NCI-H1436 treated with DMSO at 0.1 percent for 48 hours (cell line): ENCODE measurements at regions not wholly inside any gene's neighbourhood (a gene's known extent, or its start where the extent isn't known, plus 50 kb on each side); places are given as distances from the start of the nearest gene placed in this dataset.
"Not testable (repeated sequence)": the region's sequence is repeated elsewhere in the genome, so short reads cannot be mapped to it uniquely, and the experiment has no call there.

ENCODE experiments used
- DNase-seq: peaks from one replicate; lab custom pipeline; 2025; lab: John Stamatoyannopoulos, UW

DNA sequence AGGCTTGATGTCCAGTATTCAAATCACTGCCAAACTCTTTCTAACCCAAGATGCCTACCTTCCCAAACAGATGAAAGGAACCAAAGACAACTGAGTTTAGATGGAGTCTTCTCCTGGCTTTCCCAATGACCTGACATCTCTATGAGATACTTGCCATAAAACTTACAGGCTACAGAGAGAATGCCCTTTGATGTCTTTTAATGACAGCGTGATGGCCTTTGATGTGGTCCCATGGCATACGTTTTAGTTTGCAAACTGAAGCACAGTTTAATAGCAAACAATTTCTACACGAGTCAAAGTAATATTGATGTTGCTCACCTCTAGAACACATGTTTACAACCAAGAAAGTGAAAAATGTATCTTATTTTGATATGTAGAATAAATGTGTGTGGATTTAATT is 73.2 kb downstream of the ZIC4 start:
- no peak for DNase-seq

DNA sequence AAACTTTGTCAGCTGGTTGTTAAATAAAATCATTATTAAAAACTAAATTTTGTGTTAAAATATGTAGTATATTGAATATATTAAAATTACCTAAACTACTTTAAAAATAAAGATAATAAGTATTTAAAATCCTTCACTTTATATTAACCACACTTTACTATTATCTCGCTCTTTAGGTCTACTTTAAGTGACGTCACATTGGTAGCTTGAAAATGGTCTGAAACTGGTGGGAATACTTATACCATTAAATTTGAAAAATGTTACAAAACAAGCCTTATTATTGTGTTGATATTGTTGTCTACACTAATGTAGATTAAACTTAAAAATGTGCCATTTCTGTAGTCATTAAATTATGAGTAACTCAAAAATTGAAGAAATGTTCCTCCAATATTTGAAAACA is 77.6 kb downstream of the ZIC4 start:
- no peak for DNase-seq

DNA sequence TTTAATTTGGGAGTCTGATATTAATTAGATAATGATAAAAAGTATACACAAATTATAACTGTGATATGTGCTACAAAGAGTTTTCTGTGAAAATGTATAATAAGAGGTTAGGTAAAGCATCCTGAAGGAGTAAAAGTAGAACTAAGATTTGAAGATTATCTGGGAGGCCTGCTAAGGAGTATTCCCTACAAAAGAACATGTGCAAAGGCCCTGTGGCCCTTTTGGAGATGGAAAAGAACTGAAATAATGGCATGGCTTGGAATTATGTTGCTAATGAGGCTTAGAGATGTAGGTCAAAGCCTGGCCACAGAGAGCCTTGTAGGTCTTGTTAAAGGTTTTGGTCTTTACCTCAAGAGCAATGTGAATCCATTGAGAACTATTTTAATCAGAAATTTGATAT is 82.0 kb downstream of the ZIC4 start:
- no peak for DNase-seq

DNA sequence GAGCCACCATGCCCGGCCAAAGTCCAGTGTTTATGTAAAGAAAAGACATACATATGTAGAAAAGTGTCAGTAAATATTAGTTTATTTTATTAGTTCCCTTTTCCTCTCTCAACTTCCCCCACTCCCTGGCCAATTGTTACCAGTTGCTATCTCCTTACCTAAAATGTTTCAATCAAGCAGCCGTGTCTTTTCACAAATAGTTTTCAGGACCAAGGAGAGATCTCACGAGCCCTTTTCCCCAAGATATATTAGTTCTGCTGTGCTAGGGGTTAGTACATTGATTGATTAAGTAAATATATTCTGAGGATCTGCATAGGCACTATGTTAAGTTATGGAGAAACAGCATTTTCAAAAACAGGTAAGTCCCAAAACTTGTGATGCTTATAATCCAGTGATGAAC is 87.4 kb downstream of the ZIC4 start:
- DNase-seq, result no peak

DNA sequence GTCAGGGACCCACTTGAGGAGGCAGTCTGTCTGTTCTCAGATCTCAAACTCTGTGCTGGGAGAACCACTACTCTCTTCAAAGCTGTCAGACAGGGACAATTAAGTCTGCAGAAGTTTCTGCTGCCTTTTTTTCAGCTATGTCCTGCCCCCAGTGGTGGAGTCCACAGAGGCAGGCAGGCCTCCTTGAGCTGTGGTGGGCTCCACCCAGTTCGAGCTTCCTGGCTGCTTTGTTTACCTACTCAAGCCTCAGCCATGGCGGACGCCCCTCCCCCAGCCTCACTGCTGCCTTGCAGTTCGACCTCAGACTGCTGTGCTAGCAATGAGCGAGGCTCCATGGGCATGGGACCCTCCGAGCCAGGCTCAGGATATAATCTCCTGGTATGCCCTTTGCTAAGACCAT is 89.3 kb downstream of the ZIC4 start:
- not testable (repeated sequence) for DNase-seq

DNA sequence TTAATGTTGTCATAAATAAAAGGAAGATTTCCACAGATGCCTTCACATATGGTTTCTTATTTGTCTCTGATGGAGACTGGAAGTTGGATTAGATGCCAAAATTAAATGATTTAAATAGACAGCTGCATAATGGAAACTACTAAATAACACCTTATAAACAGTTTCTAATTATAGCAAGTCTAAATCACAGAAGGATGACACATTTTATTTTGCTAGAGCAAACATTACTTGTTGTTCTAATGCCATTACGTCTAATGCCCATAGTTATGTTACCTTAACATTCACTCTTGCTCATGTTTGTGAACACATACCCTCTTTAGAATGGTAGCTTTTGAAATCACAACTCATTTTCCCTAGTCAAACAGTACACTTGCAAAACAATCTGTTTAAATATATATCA is 92.8 kb downstream of the ZIC4 start:
- no peak for DNase-seq

DNA sequence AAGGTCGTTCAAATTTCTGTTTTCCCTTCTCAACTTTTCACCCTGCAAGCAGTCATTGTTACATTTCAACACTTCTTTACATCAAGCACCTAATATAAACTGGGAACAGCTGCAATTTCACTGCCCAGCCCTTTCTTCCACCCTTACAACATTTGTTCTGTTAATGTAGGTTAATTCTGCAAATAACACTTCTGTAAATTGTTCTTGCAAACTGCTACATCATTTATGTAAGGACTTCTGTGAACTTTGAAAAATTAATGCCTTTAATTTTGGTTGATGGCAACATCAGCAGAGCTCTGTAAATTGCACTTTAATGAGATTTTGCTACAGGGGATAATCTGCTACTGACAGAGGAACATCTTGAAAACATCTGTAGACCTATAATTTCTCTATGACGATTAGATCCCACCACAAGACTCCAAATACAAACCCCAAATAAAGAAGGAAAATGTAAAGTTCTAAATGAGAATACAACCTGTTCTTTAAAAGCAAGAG is 93.5 kb downstream of the ZIC4 start:
- DNase-seq, result no peak

DNA sequence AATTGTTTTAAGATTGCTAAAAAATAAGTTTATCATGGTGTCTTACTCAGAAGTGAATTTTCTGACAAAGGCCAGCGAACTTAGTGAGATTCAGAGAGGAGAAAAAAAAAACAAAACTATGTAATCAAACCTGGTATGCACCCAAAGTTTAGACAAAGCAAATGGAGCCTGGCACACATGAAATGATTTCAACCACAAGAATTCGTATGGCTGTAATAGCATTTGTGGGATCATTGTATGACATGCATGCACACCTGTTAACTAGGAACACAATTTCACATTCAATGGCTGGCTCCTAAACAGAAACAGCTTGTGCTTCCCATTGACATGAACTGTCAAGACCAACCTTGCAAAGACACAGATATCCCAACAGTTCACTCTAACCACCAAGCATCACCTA is 94.6 kb downstream of the ZIC4 start:
- no peak for DNase-seq

DNA sequence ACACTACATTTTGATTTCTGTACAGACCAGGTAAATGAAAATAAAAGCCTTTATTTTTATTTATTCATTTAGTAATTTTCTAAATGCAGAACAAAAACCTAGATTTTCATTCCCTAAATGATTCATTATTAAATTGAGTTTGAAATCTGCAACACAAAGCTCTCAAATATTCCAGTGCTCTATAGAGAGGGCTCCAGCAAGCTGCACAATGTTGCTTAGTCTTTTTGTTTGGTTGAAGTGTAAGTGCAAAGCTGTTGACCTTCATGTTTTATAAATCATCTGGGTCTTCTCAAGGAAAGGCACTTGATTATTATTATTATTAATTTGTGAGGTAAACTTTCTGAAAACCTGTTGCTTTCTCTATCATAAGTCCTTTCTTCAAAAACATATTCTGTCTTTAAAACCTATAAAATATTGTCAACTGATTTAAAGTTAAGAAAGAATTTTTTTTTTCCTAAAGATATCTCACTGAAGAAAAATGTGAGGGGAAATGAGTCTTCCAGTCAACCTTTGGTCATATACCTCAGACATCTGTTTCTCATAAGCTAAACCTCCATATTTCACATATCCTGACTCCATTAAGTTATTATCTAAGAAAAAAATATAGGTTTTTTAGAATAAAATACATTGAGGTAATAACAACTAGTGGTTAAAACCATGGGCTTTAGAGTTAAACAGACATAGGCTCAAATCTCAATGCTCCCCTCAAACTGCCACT is 100.7 kb downstream of the ZIC4 start:
- no peak for DNase-seq

DNA sequence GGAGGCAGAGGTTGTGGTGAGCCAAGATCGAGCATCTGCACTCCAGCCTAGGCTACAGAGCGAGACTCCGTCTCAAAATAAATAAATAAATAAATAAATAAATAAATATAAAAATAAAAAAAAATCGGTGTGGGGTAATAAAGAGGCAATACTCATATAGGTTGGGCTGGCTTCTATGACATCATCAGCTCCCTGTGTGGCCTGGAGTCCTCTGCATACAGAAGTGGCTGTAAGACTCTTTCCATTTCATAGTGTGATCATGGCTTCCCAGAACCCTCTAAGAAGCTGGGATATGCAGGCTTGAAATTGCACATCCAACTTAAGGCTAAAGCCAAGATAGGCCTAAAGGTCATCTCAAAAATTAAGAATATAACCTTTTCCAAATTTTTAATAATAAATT is 101.6 kb downstream of the ZIC4 start:
- no peak for DNase-seq

DNA sequence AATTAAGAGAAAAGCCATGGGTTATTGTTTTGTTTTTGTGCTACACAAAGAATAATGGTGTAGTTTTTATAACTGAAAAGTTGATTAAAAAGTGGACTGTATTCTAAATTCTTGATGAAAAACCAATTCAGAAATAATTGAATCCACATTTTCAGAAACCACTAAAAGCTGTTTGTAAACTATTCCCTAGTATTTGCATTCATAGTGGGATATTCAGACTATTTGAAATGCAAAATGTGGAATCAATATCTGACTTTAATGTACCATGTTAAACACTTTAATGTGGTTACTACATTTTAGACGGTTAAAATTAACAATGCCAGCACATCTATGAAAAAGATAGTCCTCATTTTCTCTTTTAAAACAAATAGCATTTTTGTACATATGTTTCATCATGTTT is 104.6 kb downstream of the ZIC4 start:
- DNase-seq, result no peak

DNA sequence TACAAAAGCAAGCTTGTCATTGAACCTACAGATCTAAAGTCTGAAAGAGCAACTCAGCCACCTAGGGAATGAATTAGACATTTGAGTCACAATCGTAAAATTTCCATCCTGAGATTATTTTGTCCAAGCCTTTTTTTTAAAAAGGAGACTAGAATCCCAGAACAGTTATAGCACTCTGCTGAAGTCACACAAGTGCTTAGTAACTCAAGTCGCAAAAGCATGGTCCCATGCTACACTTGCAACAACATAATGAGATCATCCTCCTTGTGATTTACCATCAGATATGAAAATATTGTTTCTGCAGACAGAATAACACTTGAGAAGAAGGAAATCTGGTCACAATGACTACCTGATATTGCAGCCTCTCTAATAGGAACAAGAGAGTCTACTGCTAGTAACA is 106.7 kb downstream of the ZIC4 start:
- DNase-seq, result no peak

DNA sequence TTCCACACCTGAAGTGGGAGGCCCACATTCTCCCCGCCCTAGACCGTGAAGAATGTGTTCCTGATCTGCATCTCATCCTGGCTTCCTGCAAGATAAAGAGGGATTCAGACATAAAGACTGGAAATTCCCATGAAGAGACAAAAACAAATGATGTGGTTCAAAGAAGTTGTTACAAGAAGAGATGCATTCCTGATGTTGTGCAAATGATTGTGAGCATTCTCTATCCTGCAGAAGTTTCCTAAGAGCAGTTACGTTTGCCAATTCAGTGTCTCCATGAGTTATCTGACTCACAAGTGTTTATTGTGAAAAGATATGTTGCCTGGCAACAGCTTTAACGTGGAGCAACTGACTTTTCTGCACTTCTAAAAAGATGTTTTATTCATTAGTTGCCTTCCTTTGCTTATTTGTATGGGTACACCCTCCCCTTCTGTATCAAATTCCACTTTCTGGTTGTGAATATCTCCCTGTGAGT is 107.8 kb downstream of the ZIC4 start:
- DNase-seq, result no peak

DNA sequence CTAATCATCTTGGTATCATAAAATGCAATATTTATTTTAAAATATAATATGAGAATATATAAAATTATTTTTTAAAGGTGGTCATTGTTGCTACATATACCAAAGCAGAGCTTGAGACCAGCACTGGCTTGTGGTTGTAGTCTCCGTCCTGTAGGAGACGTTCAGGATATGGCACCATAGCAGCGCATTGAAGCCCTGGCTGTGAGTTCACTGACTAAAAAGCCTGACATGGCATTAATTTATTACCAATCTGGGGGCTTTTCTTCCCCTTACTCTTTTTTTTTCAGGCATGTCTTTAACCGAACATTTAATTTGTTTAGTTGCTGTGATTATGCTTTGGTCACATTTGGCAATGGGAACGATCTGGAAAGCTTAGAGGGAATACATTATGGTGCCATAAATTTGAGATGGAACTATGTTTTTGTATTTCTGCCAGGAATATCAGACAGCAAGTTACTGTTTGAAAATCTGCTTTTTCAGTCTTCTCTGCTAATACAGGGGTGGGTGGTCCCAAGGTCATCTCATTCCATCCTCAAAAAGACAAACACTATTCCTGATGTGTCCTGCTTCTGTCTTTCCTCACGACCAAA is 108.5 kb downstream of the ZIC4 start:
- DNase-seq, result no peak

DNA sequence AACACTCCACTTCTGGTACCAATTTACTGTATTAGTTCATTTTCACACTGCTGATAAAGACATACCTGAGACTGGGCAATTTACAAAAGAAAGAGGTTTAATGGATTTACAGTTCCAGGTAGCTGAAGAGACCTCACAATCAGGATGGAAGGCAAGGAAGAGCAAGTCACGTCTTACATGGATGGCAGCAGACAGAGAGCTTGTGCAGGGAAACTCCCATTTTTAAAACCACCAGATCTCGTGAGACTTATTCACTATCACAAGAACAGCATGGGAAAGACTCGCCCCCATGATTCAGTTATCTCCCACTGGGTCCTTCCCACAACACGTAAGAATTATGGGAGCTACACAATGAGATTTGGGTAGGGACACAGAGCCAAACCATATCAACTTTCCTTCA is 119.0 kb downstream of the ZIC4 start:
- DNase-seq, result not testable (repeated sequence)

DNA sequence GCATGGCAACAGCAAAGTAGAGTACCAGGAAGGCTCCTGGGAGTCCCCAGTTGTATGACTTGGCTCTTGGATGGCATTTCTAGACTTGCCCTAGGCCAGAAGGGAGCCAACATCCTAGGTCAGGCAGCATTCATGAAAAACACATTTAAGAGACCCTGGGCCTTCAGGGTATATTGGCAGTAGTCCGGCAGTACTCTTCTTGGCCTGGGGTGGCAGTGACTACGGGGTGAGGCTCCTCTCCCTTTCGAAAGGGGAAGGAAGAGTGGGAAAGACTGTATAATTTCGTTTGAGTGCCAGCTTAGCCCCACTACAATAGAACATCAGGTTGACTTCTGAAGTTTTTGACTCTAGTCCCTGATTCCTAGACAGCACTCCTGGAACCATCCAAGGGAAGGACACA is 136.4 kb downstream of the ZIC4 start:
- DNase-seq, result no peak

DNA sequence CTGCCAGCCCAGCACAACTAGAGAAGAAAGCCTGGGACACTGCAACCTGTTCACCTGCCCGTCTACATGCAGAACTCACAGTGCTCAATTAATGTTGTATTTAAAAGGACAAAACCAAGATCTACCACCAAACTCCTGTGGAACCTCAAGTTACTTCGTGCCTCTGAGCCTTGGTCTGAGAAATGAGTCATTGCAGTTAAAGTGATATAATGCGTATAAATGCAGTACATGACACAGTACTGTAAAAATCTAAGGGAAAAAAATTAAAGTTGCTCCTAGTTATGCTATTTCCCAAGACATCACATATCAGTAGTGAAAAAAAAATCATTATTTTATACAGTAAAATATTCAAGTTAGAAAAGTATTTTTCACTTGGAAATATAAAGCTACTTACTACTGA is 138.9 kb downstream of the ZIC4 start:
- DNase-seq, result no peak

DNA sequence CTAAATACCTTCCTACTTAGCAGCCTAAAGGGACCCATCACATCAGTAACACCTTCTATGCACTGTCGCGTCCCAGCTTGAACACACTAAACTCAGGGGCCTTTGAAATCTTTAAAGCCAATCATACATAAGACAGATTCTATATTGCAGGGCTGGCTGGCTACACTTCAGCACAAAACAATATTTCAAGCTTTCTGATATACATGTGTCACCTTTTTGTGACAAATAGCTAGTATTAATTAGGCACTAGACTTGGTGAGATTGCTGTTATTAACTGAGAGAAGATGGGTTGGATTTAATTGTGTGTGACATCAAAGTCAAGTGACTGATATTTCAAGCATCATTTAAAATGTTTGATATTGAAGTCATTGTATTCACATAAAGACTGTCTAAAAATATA is 148.4 kb downstream of the ZIC4 start:
- DNase-seq, result no peak

DNA sequence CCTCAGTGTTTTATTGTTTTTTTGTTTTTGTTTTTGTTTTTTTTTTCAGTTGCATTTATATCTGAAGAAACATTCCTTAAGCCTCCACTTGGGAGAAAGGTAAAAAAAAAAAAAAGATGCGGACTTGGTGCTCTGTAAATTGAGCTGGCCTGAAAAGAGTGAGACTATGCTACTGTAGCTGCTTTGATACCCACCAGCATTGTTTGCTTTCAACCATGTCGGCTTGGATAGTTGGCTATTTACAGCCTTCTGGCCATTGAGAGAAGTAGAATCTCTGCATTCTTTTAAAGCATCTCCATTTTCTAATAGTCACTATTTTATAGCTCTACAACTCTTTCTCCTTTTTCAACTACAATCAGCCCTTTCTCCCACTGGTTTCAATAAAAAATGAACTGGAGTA is 149.6 kb downstream of the ZIC4 start:
- no peak for DNase-seq

DNA sequence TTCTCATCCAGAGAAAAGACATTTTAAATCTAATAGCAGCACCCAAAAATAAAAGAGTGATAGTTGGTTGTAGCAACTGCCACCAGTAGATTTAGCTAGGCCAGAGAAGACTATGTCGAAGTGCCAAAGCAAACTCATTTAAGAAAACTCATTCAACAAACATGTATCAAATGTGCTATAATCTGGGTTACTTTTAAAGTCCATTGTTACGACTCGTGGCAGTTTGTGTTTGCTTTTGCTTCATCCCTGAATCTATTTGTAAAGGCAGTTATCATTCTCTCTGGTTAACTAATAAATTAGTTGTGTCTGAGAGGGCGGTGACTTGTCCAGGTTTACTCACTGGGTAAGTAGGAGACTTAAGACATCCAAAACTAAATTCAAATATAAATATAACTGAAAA is 159.4 kb downstream of the ZIC4 start:
- no peak for DNase-seq

DNA sequence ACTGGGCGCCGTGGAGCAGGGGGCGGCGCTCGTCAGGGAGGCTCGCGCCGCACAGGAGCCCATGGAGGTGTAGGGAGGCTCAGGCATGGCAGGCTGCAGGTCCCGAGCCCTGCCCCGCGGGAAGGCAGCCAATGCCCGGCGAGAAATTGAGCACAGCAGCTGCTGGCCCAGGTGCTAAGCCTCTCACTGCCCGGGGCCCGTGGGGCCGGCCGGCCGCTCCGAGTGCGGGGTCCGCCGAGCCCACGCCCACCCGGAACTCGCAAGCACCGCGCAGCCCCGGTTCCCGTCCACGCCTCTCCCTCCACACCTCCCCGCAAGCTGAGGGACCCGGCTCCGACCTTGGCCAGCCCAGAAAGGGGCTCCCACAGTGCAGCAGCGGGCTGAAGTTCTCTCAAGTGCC is 160.7 kb downstream of the ZIC4 start:
- not testable (repeated sequence) for DNase-seq

DNA sequence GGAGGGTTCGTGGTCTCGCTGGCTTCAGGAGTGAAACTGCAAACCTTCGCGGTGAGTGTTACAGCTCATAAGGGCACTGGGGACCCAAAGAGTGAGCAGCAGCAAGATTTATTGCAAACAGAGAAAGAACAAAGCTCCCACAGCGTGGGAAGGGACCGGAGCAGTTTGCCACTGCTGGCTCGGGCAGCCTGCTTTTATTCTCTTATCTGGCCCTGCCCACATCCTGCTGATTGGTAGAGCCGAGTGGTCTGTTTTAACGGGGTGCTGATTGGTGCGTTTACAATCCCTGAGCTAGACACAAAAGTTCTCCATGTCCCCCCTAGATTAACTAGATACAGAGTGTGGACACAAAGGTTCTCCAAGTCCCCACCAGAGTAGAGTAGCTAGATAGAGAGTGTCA is 161.3 kb downstream of the ZIC4 start:
- DNase-seq, result not testable (repeated sequence)

DNA sequence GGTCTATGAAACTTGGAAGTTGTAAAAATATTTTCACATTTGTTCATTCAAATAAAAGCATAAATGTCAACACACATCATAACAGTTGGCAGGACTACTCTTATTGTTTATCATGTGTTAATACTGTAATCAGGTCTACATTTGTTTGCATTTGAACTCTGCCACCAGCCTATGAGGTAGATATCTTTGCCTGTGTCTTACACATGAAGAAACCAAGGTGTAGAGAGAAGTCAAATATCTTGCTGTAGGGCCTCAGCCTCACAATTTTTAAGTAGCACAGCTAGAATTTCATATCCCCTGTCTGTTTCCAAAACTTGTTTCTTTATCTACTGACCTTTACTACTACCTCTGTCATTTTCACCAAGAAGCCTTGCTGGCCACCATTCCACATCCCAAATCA is 161.9 kb downstream of the ZIC4 start:
- DNase-seq, result no peak

DNA sequence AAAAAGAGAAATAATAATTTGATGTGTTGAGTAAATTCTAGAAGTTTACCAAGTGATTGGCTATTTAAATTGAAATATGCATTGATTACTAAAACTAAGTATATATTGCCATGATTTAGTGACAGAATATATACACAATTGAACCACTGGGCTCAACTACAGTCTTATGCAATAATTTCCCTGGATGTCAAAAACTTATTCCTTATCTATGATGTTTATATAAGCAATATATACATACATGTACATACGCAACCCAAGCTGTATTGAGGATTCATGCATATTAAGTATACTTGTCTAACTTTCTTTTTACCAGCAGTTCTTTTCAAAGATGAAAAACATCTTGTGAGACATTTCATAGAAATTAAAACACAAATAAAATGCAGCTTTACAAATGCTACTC is 165.8 kb downstream of the ZIC4 start:
- DNase-seq, result no peak
